Endothelial cell of umbilical vein (primary cell): ENCODE measurements at regions not wholly inside any gene's neighbourhood (a gene's known extent, or its start where the extent isn't known, plus 50 kb on each side); places are given as distances from the start of the nearest gene placed in this dataset.
A peak's percentile ranks its signal among the peaks of the same experiment; 100 is the strongest.

Source experiments
- BruUV-seq: library from RNA; stranded (reverse); fragments of 400-500 nt; replicated peaks from 2 replicates; lab custom pipeline; 2021; lab: Mats Ljungman, UMichigan
- CTCF ChIA-PET: fragments of 300-600, 350-600 bp; sonication (Branson Sonifier 250); formaldehyde crosslinking; loops from one replicate; lab custom pipeline; 2021; ENCODE audit warnings: antibody characterized with exemption, inconsistent platforms; lab: Charles Lee
- POLR2A ChIA-PET: fragments of 300-600, 350-600 bp; sonication (Branson Sonifier 250); formaldehyde crosslinking; loops from one replicate; lab custom pipeline; 2021; ENCODE audit warnings: antibody characterized with exemption, inconsistent platforms; lab: Charles Lee
- DNase-seq: peaks from one replicate; pipeline ENCODE4 v3.0.0-alpha.2; 2011; ENCODE audit warnings: low read depth, low spot score
- FAIRE-seq: peaks from 2 replicates; lab custom pipeline; 2011; peaks lifted over from hg19 to GRCh38; lab: Jason Lieb, UNC
- H2AFZ ChIP-seq: 2 replicates; pipeline ENCODE4 v1.6.0; 2012; ENCODE audit warnings: low read depth, low read length, control low read depth, inconsistent platforms
- H3K27ac ChIP-seq: 2 replicates; pipeline ENCODE4 v1.5.1; 2011; ENCODE audit warnings: low read depth, mild to moderate bottlenecking, control low read depth, low read length, moderate library complexity; ENCODE audit not compliant: insufficient read depth
- H3K27me3 ChIP-seq, 2 experiments: 2 replicates each; pipeline versions ENCODE4 v1.6.0 to v1.6.1; 2011; ENCODE audit warnings: low read length in 2 of 2, mixed read lengths in 1 of 2; ENCODE audit not compliant: control insufficient read depth in 2 of 2, insufficient read depth in 2 of 2
- H3K36me3 ChIP-seq, 2 experiments: 2 replicates in 1 of 2; 3 replicates in 1 of 2; pipeline ENCODE4 v1.5.1; 2011; ENCODE audit warnings: low read length in 2 of 2, mild to moderate bottlenecking in 1 of 2, moderate library complexity in 1 of 2; ENCODE audit not compliant: control insufficient read depth in 2 of 2, insufficient read depth in 2 of 2; ENCODE audit errors: extremely low read depth in 1 of 2
- H3K4me1 ChIP-seq: 3 replicates; pipeline ENCODE4 v1.5.1; 2011; ENCODE audit warnings: mild to moderate bottlenecking, low read length; ENCODE audit not compliant: control insufficient read depth, insufficient read depth; ENCODE audit errors: extremely low read depth
- H3K4me2 ChIP-seq: 2 replicates; pipeline ENCODE4 v1.6.1; 2011; ENCODE audit warnings: low read length, control low read depth, mixed read lengths; ENCODE audit not compliant: insufficient read depth
- H3K4me3 ChIP-seq, 3 experiments: fragments of 200-600 bp in 1 of 3; sonication (generic), shearing (Covaris generic) in 1 of 3; replicated peaks in 1 of 3; 2 replicates each; pipeline ENCODE4 v1.5.1; 2011 to 2016; ENCODE audit warnings: control low read depth in 3 of 3, low read length in 3 of 3, mild to moderate bottlenecking in 2 of 3, inconsistent platforms in 1 of 3, low read depth in 1 of 3, moderate library complexity in 1 of 3; ENCODE audit not compliant: insufficient read depth in 1 of 3
- H3K79me2 ChIP-seq: 2 replicates; pipeline ENCODE4 v1.6.0; 2012; ENCODE audit warnings: low read length, inconsistent platforms; ENCODE audit not compliant: control insufficient read depth, insufficient read depth
- H3K9ac ChIP-seq: replicated peaks from 2 replicates; pipeline ENCODE3; 2011; ENCODE audit warnings: low read length, control low read depth; ENCODE audit not compliant: insufficient read depth; ENCODE audit errors: extremely low read depth
- H3K9me1 ChIP-seq: replicated peaks from 3 replicates; pipeline ENCODE4 v1.6.0; 2011; ENCODE audit warnings: mild to moderate bottlenecking, low read length; ENCODE audit not compliant: control insufficient read depth, insufficient read depth; ENCODE audit errors: extremely low read depth
- H3K9me3 ChIP-seq: replicated peaks from 2 replicates; pipeline ENCODE4 v1.5.1; 2012; ENCODE audit warnings: low read length, inconsistent platforms; ENCODE audit not compliant: control insufficient read depth, insufficient read depth
- H4K20me1 ChIP-seq: replicated peaks from 2 replicates; pipeline ENCODE3; 2011; ENCODE audit warnings: mild to moderate bottlenecking, low read length; ENCODE audit not compliant: control insufficient read depth, insufficient read depth; ENCODE audit errors: extremely low read depth
- EZH2 ChIP-seq: IDR thresholded peaks from 2 replicates; pipeline ENCODE4 v1.6.1; 2012; ENCODE audit warnings: borderline replicate concordance, low read depth, mild to moderate bottlenecking, moderate library complexity, low read length, inconsistent platforms; ENCODE audit not compliant: severe bottlenecking
- FOS ChIP-seq: IDR thresholded peaks from 2 replicates; pipeline ENCODE4 v1.6.1; 2011; ENCODE audit warnings: mild to moderate bottlenecking, low read length, moderate library complexity, borderline replicate concordance; ENCODE audit not compliant: insufficient read depth
- GATA2 ChIP-seq: IDR thresholded peaks from 2 replicates; pipeline ENCODE4 v1.7.0; 2011; ENCODE audit warnings: low read depth, mild to moderate bottlenecking, moderate library complexity, mixed read lengths, low read length; ENCODE audit not compliant: insufficient read length, insufficient read depth
- JUN ChIP-seq: IDR thresholded peaks from 2 replicates; pipeline ENCODE4 v1.6.1; 2011; ENCODE audit warnings: borderline replicate concordance, low read depth; ENCODE audit not compliant: insufficient read length, insufficient read depth
- MAX ChIP-seq: IDR thresholded peaks from 2 replicates; pipeline ENCODE4 v1.6.1; 2011; ENCODE audit not compliant: insufficient read depth, insufficient read length
- MYC ChIP-seq: IDR thresholded peaks from one replicate; pipeline ENCODE4 v1.6.1; 2011; ENCODE audit warnings: mild to moderate bottlenecking, low read depth, low read length
- POLR2A ChIP-seq: IDR thresholded peaks from 2 replicates; pipeline ENCODE4 v1.6.1; 2012; ENCODE audit warnings: low read depth, mild to moderate bottlenecking, control low read depth, low read length
- POLR2AphosphoS5 ChIP-seq: IDR thresholded peaks from 2 replicates; pipeline ENCODE4 v1.6.1; 2012; ENCODE audit warnings: low read depth, mild to moderate bottlenecking, control low read depth, low read length, moderate library complexity; ENCODE audit not compliant: insufficient read depth
- dilution Hi-C: fragments of 300-500 bp; cut with MboI; formaldehyde crosslinking; loops from one replicate; pipeline ENCODE4 v1.15.0; 2019; ENCODE audit warnings: low sequenced_read_pairs; ENCODE audit not compliant: extremely low pct_ligation_motif_present
- intact Hi-C: fragments of 100-400 bp; cut with micrococcal nuclease; formaldehyde crosslinking; loops from one replicate; pipeline ENCODE4 v1.10.0; 2022

- peak; percentile 88 for FAIRE-seq
- TF ChIP-seq MAX (peak; percentile 36), MYC (no peak), GATA2 (peak; percentile 86), EZH2 (no peak), POLR2A (peak; percentile 72), FOS (peak; percentile 92), JUN (peak; percentile 88), POLR2AphosphoS5 (peak; percentile 80)
- H3K36me3 ChIP-seq: no peaks in the 10 kb centered on the region
- H2AFZ ChIP-seq: peak overlapping the region; percentile 11
- H3K4me1 ChIP-seq: peaks cover 53% of the 10 kb centered on the region
- H3K4me3 ChIP-seq: no peak overlapping the region
- no peaks in the 10 kb centered on the region for H3K79me2 ChIP-seq
- DNase-seq: peak; percentile 98
- no peaks in the 10 kb centered on the region for H4K20me1 ChIP-seq
- no peaks in the 10 kb centered on the region for H3K9me3 ChIP-seq
- ChIA-PET POLR2A (interaction anchor here (1.0 to 1.4 kb wide), 5 partner anchors 12 to 487 kb away, joined by 3 to 5 read pairs (median 4); no protein-coding TSS in a partner anchor), CTCF (interaction anchor here (0.7 to 2.4 kb wide), 14 partner anchors 10 to 487 kb away, joined by 3 to 15 read pairs (median 3); no protein-coding TSS in a partner anchor)
- H3K9me1 ChIP-seq: no peaks in the 10 kb centered on the region
- intact Hi-C loops (loop anchor here (1.0 to 5.0 kb wide), 22 partner anchors 12 to 487 kb away; no protein-coding TSS in a partner anchor), dilution Hi-C loops (no loop called here)
- H3K27ac ChIP-seq: peak overlapping the region; percentile 98
- BruUV-seq: no TSS peak
- H3K4me2 ChIP-seq: peak overlapping the region; percentile 67
- H3K9ac ChIP-seq: peak overlapping the region; percentile 89
- no peaks in the 10 kb centered on the region for H3K27me3 ChIP-seq
Observed at GRCh38 chr13:40194224-40194806, 472.1 kb downstream of the FOXO1 start.

- Histone ChIP-seq H3K9me3 (no peaks in the 10 kb centered on the region), H3K79me2 (no peaks in the 10 kb centered on the region), H3K36me3 (no peaks in the 10 kb centered on the region), H4K20me1 (no peaks in the 10 kb centered on the region), H3K27me3 (no peaks in the 10 kb centered on the region), H3K4me1 (peaks cover 30% of the 10 kb centered on the region), H2AFZ (no peak overlapping the region), H3K4me2 (no peak overlapping the region), H3K4me3 (no peak overlapping the region), H3K27ac (no peak overlapping the region), H3K9me1 (no peaks in the 10 kb centered on the region), H3K9ac (no peak overlapping the region)
- no peak for TF ChIP-seq FOS
- TF ChIP-seq JUN: no peak
- BruUV-seq: no TSS peak
- DNase-seq (no peak), FAIRE-seq (no peak)
- ChIA-PET CTCF (no interaction called here), POLR2A (no interaction called here)
- intact Hi-C loops: no loop called here
- dilution Hi-C loops: no loop called here
Observed at GRCh38 chr13:40197049-40197448, 469.4 kb downstream of the FOXO1 start.
